Spleen (tissue), 11 donors: ENCODE measurements at regions not wholly inside any gene's neighbourhood (a gene's known extent, or its start where the extent isn't known, plus 50 kb on each side); places are given as distances from the start of the nearest gene placed in this dataset.

ENCODE experiments used
- DNase-seq: peaks from one replicate; pipeline ENCODE4 v3.0.0-alpha.2; 2020
- H3K27ac ChIP-seq, 8 donors: fragments of 200-600 bp; sonication (generic) in 7 of 8; 1 replicate in 4 of 8; 2 replicates in 4 of 8; pipeline versions ENCODE4 v1.5.0 to v1.8.0; 2016 to 2021; ENCODE audit warnings: inconsistent platforms in 4 of 8, mild to moderate bottlenecking in 4 of 8, moderate library complexity in 1 of 8
- H3K27me3 ChIP-seq, 7 donors: fragments of 200-600 bp; sonication (generic) in 6 of 7; replicated peaks in 1 of 7; 1 replicate in 4 of 7; 2 replicates in 3 of 7; pipeline versions ENCODE4 v1.5.0 to v1.8.0; 2016 to 2021; ENCODE audit warnings: inconsistent platforms in 3 of 7, mild to moderate bottlenecking in 1 of 7
- H3K36me3 ChIP-seq, 6 donors: fragments of 200-600 bp; sonication (generic) in 5 of 6; 1 replicate in 4 of 6; 2 replicates in 2 of 6; pipeline versions ENCODE4 v1.5.0 to v1.8.0; 2016 to 2021; ENCODE audit warnings: inconsistent platforms in 2 of 6
- H3K4me1 ChIP-seq, 6 donors: fragments of 200-600 bp; sonication (generic) in 5 of 6; 1 replicate in 3 of 6; 2 replicates in 3 of 6; pipeline versions ENCODE4 v1.5.0 to v1.8.0; 2016 to 2021; ENCODE audit warnings: inconsistent platforms in 3 of 6
- H3K4me3 ChIP-seq, 8 donors: fragments of 200-600 bp; sonication (generic) in 7 of 8; 1 replicate in 4 of 8; 2 replicates in 4 of 8; pipeline versions ENCODE4 v1.5.0 to v1.8.0; 2016 to 2021; ENCODE audit warnings: inconsistent platforms in 4 of 8, mild to moderate bottlenecking in 4 of 8, moderate library complexity in 2 of 8
- H3K9me3 ChIP-seq, 8 donors: fragments of 200-600 bp; sonication (generic) in 7 of 8; 1 replicate in 4 of 8; 2 replicates in 4 of 8; pipeline versions ENCODE4 v1.5.0 to v1.8.0; 2016 to 2021; ENCODE audit warnings: inconsistent platforms in 4 of 8
- POLR2A ChIP-seq, 3 donors: fragments of 450-650 bp; IDR thresholded peaks; one replicate each; pipeline ENCODE4 v1.5.1; 2017; ENCODE audit warnings: antibody characterized with exemption in 3 of 3, mild to moderate bottlenecking in 1 of 3
- POLR2AphosphoS5 ChIP-seq, 3 donors: sonication (generic); formaldehyde crosslinking; IDR thresholded peaks; one replicate each; pipeline ENCODE4 v1.5.1; 2017; ENCODE audit warnings: antibody characterized with exemption in 3 of 3
- WGBS, 5 donors: extraction: QIAGEN DNeasy Blood & Tissue Kit in 3 of 5; methylation state at CpG; one replicate each; pipeline versions ENCODE4 v1.1.5 to v1.1.7; 2013 to 2018; 5-methylcytosine and 5-hydroxymethylcytosine counted together
- intact Hi-C: fragments of 100-400 bp; cut with DNase I; formaldehyde crosslinking; loops from one replicate; pipeline ENCODE4 v1.15.0; 2023; ENCODE audit warnings: low total_unique reads
- TF ChIP-seq, protein P1 (sequence below), 11 experiments: fragments of 200-600 bp in 7 of 11; fragments of 450-650 bp in 4 of 11; sonication (generic) in 4 of 11; IDR thresholded peaks in 8 of 11; conservative IDR thresholded peaks in 3 of 11; 1 replicate in 7 of 11; 2 replicates in 4 of 11; pipeline versions ENCODE4 v1.4.0 to v1.8.0; 2016 to 2021; ENCODE audit warnings: antibody characterized with exemption in 11 of 11, inconsistent platforms in 4 of 11, mild to moderate bottlenecking in 1 of 11
- donor health status: healthy with polysubstance abuse.
- donor health status: DM: no; HTN: no; CAD: no; lungs with moderate emphysema.
- donor health status: DM: no; HTN: no; CAD: no.
- donor health status: Bipolar disorder and iron deficiency.
- donor health status: healthy.
- donor health status: DM: no; HTN: no; CAD: no.
- donor health status: DM: yes; HTN: yes; CAD: no.

DNA sequence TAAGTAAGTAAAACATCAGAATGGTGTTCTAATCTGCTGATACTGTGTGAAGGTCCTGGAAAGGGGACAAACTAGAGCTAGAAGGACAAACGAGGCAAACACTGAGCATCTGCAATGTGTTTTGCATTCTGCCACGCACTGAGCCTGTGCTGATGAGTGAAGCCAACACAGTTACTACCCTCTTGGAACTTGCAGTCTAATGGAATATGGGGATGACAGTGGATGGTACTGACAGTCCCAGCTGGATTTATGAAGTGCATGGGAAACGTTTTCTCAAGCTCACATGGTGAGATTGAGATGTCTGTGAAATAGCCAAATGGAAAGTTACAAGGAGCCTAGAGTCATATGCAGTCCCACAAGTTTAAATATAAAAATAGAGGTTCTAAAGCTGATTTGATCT is 86.6 kb downstream of the FOXB1 start:
- H3K27ac ChIP-seq: no peak overlapping the region
- no peaks in the 10 kb centered on the region for H3K9me3 ChIP-seq
- 53 to 80% (median 73%) methylated on average over 3 of the region's 3 CpGs for whole genome bisulfite sequencing, 5 donors
- H3K36me3 ChIP-seq: no peaks in the 10 kb centered on the region
- DNase-seq: no peak
- TF ChIP-seq POLR2AphosphoS5 (IDR thresholded peaks at IDR 0.05) (no peak), POLR2A (IDR thresholded peaks at IDR 0.05) (no peak)
- TF ChIP-seq, protein P1, sequence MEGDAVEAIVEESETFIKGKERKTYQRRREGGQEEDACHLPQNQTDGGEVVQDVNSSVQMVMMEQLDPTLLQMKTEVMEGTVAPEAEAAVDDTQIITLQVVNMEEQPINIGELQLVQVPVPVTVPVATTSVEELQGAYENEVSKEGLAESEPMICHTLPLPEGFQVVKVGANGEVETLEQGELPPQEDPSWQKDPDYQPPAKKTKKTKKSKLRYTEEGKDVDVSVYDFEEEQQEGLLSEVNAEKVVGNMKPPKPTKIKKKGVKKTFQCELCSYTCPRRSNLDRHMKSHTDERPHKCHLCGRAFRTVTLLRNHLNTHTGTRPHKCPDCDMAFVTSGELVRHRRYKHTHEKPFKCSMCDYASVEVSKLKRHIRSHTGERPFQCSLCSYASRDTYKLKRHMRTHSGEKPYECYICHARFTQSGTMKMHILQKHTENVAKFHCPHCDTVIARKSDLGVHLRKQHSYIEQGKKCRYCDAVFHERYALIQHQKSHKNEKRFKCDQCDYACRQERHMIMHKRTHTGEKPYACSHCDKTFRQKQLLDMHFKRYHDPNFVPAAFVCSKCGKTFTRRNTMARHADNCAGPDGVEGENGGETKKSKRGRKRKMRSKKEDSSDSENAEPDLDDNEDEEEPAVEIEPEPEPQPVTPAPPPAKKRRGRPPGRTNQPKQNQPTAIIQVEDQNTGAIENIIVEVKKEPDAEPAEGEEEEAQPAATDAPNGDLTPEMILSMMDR (IDR thresholded peaks at IDR 0.05 in 8 of 11, conservative IDR thresholded peaks at IDR 0.05 in 3 of 11): no peak
- no peak overlapping the region for H3K4me3 ChIP-seq
- H3K27me3 ChIP-seq: peaks cover 0 to 23% (median 0%) of the 10 kb centered on the region in 7 donors
- intact Hi-C loops: no loop called here
- no peaks in the 10 kb centered on the region for H3K4me1 ChIP-seq

DNA sequence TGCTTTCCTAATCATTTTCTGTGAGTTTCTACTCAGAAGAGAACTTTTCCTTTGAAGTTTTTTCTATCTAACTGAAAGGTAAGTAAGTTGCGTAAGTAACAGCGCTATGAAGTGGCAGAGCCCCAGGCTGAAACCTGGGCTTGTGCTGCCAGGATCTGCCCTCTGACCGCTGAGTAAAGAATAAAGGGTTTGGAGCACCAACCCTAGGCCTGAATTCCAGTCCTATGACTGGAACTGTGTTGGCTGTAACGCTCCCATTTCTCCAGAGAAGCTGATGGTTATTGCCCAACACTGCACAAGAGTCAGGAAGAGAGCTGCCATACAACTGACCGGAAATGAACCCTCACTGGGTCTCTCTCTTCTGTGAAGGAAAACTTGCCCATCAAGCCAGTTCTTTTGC is 87.0 kb downstream of the FOXB1 start:
- WGBS, 5 donors: 78 to 91% (median 87%) methylated on average over 5 of the region's 5 CpGs
- Histone ChIP-seq H3K36me3 (no peaks in the 10 kb centered on the region), H3K9me3 (no peaks in the 10 kb centered on the region), H3K27me3 (peaks cover 0 to 23% (median 0%) of the 10 kb centered on the region in 7 donors), H3K27ac (no peak overlapping the region), H3K4me1 (no peaks in the 10 kb centered on the region), H3K4me3 (no peak overlapping the region)
- TF ChIP-seq POLR2A (IDR thresholded peaks at IDR 0.05) (no peak), POLR2AphosphoS5 (IDR thresholded peaks at IDR 0.05) (no peak)
- TF ChIP-seq, protein P1 (IDR thresholded peaks at IDR 0.05 in 8 of 11, conservative IDR thresholded peaks at IDR 0.05 in 3 of 11): no peak
- no peak for DNase-seq
- intact Hi-C loops: no loop called here

DNA sequence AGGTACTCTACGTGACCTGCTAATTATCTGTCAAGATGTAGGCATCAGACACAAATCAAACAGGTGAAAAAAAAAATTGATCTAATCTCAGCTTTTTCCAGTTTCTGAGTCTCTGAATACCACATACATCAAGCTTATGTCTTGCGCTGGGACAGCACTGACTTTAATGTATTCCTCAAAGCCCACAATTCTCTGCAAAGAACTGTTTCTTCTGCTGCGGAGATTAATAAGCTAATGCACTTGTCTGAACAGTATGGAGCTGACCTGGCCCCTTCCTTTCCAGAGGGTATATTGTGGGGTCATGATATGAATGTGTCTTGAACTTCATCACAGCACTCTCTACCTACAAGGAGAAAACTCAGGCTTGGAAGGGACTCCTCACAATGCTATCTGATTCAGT is 87.8 kb downstream of the FOXB1 start:
- Histone ChIP-seq H3K9me3 (peaks cover 0 to 6% (median 1%) of the 10 kb centered on the region in 8 donors), H3K36me3 (no peaks in the 10 kb centered on the region), H3K4me3 (no peak overlapping the region), H3K27me3 (peaks cover 0 to 23% (median 0%) of the 10 kb centered on the region in 7 donors), H3K27ac (no peak overlapping the region), H3K4me1 (no peaks in the 10 kb centered on the region)
- DNase-seq: no peak
- 77 to 96% (median 91%) methylated on average over 3 of the region's 3 CpGs for WGBS, 5 donors
- intact Hi-C loops: no loop called here
- TF ChIP-seq, protein P1 (IDR thresholded peaks at IDR 0.05 in 8 of 11, conservative IDR thresholded peaks at IDR 0.05 in 3 of 11): no peak

DNA sequence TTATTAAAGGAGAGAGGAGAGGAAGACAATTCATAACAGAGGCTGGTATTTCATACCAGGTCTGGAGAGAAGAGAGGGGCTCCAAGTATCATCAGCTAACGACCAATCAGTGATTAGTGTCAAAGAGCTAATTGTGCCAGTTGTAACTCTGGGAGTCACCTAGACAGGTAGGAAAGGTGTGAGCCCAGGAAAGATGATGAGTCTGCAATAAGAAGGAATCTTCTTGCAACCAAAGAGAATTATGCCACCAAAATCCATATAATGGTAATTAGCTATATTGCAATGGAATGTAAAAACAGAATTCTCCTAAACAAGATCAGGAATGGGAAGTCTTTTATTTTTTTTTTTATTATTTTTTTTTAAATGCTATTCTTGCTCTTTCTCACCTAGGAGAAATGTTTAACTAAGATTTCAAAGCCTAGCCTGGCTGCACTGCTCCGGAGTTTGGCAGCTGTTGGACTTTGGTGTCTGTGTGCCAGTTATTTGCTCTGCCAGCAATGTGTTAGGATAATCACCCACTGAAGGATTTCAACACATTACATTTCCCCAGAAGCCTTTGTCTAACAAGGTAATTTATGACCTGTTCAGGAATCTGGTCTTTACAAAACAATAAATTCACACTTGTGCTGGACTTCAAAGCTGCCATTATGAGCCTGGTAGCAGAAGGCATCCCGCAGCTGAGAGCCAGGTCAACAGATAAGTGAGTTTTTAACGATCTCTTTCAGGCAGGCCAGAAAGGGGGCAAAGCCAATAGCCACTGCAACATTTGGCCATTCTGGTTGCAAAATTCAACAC is 89.4 kb downstream of the FOXB1 start:
- peaks cover 0 to 15% (median 0%) of the 10 kb centered on the region in 7 donors for H3K27me3 ChIP-seq
- peaks cover 0 to 13% (median 4%) of the 10 kb centered on the region in 8 donors for H3K9me3 ChIP-seq
- WGBS, 5 donors: 44 to 54% (median 47%) methylated on average over 4 of the region's 4 CpGs
- intact Hi-C loops: no loop called here
- H3K4me1 ChIP-seq: no peaks in the 10 kb centered on the region
- TF ChIP-seq, protein P1 (IDR thresholded peaks at IDR 0.05 in 8 of 11, conservative IDR thresholded peaks at IDR 0.05 in 3 of 11): no peak
- TF ChIP-seq POLR2A (IDR thresholded peaks at IDR 0.05): no peak
- no peak for TF ChIP-seq POLR2AphosphoS5 (IDR thresholded peaks at IDR 0.05)
- no peak overlapping the region for H3K4me3 ChIP-seq
- H3K36me3 ChIP-seq: no peaks in the 10 kb centered on the region
- no peak overlapping the region for H3K27ac ChIP-seq
- DNase-seq: no peak
